GM21447 (cell line): ENCODE measurements at regions not wholly inside any gene's neighbourhood (a gene's known extent, or its start where the extent isn't known, plus 50 kb on each side); places are given as distances from the start of the nearest gene placed in this dataset.

ENCODE experiments used
- ATAC-seq: cut with Tn5 transposase; IDR thresholded peaks from one replicate; pipeline ENCODE4 v1.9.1; 2021; ENCODE audit not compliant: unreplicated experiment

DNA sequence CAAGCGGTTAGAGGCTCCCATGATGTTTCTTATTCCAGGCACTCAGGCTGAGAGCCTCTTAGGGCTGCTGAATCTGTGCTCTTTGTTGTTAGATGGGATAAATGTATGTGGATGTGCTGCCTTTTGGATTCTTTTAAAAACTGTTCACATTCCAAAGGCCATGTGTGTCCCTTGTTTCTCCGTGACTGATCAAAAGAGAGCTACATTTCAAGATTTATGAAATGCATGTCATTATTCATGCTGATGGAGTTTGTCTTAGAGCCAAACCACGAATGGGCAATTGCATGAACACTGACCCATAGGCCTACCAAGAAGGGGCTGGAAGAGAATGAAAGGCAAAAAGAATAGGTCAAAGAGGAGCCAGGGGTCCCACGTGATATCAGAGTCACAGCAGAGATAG lies 104.9 kb upstream of the TSHZ2 start:
- no peak for ATAC-seq

DNA sequence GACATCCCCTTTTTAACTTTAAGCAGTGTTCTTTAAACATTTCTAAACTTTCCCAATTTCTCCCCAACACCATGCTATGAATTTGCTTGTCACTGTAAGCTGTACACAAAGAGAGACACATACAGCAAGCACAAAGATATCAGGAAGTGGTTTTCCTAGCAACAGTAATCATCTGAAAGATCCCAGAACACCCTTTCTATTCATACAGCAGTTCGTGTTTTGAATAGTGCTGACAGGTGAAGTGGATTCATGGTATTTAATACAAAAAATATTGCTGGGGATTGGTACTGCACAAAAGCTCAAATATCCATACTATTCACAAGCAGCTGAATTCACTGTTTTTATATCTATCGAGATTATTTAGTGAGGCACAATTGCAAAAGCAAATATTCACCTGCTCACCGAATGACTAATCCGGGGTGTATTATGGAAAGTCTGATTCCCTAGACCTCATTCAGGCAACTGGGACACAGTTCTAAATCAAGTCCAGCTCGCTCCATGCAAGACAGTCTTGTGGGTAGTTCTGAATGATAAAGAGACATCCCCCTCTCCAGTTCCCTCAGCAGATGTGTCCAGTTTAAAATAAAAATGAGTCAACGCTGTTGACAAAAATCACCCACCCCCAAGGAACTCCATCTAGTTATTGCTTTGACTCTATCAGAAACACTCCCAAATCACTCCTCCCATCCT lies 107.1 kb upstream of the TSHZ2 start:
- no peak for ATAC-seq

DNA sequence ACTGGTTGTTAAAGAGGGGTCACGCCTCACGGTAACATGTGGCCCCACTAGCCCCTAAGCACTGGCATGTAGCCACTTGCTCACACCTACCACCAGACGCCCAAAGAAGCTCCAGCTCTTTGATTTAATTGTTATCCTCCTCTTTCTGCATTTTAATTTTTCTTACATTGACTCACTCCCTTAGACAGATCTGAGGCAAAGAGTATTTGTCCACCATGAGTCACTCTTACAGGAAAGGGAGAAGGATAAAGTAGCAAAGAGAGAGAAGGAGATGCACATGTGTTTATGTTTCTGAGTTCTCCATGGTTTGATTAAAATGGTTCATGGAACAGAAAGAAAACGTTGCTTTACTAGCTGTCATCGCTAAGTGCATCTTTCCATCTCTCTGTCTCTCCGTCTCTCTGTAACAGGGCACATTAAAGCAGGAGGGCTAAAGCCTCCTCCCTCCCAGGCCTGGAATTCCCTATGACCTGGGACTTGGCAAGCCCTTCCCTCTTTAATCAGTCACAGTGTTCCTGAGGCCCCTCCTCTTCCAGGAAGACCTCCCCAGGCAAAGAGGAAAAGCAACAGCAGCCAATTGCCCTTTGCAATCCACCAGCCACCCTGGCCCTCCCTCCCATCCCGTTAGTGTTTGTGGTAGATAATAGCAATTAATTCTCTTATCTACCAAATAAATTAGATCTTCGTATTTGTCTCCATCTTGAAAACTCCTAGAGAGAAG lies 112.8 kb upstream of the TSHZ2 start:
- no peak for ATAC-seq

DNA sequence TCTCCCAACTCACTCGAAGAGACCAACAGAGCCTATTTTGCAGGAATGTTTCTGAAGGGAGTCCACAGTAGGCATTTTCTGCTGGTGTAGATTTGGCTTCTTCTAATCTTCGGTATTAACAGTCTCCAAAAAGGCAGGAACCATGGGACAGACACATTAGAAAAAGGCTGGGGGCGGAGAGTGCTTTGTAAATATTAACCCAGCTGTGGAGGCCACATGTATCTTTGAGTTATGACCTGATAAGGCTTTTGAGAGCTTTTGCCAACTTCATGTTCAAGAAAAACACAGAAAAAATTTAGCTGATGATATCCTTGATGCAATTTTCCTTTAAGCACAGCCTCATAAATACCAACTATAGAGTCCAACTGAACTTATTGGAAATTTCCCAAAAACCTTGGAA lies 119.4 kb upstream of the TSHZ2 start:
- ATAC-seq = no peak

DNA sequence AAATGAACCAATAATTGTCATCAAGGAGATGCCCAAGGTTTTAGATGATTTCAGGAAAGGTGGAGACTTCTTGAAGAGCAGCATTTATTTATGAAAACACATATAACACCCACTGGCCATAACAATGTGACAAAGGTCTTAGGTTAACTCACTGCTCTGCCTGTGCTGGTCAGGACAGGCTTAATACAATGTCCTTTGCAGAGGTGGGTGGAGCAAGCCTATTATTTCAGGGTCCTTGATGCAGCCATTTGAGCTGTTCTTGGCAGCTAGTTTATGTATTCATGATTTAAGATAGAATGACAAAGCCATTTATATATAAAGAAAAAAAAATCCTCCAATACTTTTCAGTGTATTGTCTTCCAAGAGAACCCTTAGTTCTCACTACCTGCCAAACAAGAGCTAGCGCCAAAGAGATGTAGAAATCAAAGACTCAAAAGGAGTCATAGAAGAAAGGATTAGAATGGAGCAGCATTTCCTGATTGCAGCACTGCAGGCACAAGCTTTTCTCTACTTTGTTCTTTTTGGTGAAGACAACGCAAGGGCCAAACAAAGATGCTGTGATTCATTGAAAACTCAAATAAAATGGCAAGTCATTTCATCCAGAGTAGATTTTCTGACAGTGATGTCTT lies 124.3 kb upstream of the TSHZ2 start:
- ATAC-seq = no peak

DNA sequence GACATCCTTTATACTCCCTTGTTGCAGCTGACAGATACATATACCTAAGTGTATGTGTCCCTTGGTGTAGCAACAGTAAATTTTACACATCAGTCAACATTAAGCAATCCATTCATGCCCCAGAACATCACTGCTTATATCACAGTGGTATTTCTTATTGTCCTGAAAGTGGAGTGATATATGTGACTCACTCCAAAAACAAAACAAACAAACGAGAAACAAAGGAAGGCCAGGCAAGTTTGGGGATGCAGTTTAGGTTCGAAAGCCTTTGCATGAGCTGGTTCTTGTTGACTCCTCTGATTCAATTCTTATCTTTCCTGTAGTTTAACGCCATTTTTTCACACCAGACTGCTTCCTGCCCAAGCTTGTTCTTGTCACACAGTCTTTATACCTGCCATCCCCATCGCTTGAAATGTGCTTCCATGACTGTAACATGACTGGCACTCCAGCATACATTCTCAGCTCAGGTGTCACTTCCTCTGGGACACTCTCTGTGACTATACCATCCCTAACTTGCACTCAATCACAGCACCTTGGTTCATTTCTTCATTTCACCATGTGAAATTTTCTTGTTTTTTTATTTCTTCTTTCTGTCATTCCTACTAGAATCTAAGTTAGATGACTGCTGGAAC lies 125.0 kb upstream of the TSHZ2 start:
- ATAC-seq = no peak

DNA sequence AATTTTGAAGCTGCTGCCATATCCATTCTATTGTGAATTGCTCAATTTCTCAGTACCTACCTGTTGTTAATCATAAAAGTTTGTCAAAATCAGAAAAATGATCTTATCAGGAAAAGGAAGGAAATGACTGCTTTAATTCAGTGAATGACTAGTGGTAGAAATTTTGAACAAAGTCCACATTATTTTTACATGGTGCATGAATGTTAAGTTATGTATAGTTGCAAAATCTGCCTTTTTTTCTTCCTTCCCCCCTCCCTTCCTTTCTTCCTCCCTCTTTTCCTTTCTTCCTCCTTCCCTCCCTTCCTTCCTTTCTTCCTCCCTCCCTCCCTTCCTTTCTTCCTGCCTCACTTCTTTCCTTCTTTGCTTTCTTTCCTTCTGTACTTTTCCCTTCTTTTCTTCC lies 127.1 kb upstream of the TSHZ2 start:
- ATAC-seq = no peak

DNA sequence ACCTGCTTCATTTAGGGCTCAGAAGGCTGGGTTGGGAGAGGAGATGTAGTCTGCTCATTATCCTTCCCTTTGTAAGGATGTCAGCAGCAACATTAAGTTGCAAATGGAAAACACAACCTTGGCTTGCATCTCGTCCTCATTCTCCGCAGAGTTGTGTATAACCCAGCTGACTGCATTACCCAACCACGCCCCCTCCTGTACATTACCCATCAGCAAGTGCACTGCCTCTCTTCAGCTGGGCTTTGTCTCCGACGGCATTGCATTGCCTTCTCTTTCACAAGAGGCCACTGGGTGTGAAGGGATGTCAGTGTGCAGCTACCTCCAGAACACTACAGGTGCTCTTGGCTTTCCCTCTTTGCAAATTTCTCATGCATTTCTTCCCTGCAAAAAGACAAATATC lies 128.7 kb upstream of the TSHZ2 start:
- ATAC-seq = no peak

DNA sequence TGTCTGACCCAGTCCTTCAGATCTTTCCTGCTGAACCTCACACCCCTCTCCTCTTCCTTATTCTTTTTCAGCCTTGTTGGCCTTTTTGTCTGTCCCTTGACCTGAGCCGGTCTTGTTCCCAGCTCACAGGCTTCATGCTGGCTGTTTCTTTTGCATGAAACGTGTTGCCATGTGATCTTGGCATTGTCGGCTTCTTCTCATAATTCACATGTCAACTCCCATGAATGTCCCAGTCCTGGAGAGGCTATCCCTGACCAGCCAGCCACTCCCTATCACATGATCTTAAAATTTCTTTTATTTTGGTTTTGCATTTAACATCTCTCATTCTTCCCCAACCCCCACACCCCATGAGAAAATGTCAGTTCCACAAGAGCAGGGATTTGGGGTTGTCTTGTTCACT lies 131.2 kb upstream of the TSHZ2 start:
- no peak for ATAC-seq

DNA sequence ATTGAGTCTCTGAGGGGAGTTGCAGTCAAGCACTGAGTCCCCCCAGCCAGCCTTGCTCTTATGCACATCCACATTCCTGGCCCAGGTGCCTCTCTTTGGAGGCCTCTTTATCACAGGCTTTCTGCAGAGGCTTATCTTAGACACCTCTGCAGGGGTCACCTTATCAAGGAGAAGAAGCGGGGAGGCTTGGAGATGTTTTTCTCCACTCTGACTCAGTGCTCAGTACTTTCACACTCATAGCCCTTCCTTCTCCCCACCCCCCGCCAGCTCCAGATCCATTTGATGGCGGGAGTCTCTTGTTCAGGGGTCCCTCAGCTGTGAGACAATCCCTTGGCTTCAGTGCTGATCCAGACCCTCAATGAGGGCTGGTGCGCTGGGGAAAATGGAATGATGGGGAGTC lies 132.1 kb upstream of the TSHZ2 start:
- no peak for ATAC-seq

DNA sequence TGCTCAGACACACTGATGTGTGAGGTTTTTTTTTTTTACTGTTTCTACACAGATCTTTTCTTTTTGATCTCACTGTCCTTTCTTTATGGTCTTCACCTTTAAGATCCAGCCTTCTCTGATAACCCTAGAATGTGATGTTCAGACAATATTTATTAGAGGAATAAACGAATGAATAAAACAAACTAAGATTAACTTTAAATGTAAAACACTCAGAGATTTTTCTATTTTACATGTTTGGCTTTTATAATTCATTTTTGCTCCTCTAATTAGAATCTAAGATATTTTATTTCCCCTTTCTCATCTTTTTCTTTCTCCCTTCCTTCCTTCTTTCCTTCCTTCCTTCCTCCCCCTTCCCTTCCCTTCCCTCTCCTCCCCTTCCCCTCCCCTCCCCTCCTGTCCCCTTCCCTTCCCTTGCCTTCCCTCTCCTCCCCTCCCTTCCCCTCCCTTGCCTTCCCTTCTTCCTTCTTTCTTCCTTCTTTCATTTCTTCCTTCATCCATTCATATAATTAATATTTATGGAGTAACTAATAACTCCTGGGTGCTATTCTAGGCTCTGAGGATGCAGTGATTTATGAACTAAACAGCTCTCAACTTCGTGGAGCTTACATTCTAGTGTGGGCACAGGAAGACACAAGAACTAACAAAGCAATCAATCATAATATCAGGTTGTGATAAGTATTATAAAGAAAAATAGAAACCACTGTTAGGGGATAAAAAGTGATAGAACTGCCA lies 133.5 kb upstream of the TSHZ2 start:
- no peak for ATAC-seq

DNA sequence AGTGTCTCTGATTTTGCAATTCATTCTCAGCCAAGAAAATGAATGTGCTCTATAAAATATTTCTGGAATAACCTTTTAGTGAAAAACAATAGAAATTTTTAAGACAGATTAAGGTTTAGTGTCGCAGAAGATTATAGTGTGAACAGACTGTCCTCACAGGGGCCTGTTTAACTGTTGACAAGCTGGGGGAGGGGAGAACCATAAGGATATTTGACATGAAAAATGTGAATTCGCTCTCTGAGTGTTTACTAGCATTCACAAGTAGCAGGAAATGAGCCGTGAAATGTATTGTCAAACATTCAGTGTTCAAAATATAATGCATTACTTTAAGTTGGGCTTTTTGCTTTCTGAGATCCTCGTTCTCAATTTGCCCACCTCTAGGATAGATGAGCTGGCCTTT lies 134.8 kb upstream of the TSHZ2 start:
- no peak for ATAC-seq

DNA sequence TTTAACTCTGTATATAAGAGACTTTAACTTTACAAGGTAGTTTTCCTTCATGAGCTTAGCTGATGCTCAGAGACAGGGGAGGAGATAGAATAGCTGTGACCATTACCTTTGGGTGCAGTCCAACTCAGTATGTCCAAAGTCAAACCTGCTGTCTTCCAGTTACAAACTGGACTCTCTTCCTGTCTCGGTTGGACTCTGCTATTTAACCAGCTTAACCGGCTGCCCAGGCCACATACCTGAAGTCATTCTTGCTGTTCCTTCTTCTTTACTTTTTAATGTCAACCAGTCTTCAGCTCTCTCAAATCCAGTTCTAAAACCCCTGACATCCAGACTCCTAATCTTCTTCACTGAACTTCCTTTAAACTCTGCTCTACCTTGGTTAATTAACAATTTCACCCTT lies 138.3 kb upstream of the TSHZ2 start:
- ATAC-seq = no peak

DNA sequence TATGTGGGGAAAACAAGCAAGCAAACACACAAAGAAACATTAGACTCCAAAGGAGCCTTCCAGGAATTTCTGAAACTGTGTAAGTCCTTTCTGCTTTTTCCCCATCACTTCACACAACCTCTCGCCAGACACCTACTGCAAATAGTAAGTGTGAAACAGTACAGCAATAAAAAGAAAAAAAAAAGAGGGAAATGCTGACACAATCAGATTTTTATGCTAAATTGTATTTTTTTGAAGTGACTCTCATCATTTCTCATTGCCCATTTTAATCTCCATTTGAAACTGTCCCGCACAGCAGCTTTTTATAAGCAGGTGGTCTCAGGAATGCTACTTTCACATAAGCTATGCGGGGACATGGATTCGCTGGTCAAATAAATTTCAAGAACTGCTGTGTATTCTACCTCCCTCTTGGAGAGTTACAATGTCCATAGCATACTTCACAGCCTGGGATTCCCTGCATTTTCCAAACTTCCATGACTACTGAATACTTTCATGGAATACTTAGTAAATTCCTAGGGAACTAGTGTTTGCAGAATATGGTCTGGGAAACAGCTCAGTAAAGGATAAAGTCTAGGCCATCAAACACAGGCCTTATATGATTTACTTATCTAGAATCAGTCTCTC lies 139.9 kb upstream of the TSHZ2 start:
- ATAC-seq = no peak

DNA sequence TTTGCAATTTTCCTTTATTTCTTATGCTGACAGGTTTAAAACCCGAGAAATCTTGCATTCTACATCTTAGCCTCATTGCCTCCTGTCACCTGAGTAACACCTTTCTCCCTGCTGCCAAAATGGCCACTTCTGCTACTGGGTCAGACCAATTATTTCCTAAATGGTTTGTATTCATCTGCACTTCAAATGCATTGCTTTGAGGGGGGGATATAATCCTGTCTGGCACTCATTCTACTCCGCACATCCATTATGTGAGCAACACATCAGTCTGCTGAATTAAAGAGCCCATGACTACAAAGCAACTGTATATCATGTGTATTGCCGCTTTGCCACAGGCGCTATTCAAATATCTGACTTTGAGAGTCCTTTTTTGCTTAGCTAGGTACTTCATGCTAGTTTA lies 141.6 kb upstream of the TSHZ2 start:
- no peak for ATAC-seq

DNA sequence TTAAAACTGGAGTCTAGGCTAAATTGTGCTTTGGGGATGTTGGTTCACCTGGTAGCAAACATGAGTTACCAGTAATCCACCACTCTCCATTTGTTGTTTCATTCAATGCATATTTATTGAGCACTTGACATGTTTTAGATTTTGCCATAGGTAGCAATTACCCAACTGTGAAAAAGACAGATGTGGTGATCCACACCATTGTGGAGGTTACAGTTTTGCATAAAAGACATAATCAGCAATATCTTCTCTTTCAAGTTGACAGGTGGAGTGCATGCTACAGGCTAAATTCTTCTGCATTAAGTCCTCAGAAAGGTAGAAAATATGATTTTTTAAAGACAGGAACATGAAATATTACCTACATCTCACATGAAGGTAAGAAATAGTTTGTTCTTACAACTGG lies 143.0 kb upstream of the TSHZ2 start:
- ATAC-seq = no peak

DNA sequence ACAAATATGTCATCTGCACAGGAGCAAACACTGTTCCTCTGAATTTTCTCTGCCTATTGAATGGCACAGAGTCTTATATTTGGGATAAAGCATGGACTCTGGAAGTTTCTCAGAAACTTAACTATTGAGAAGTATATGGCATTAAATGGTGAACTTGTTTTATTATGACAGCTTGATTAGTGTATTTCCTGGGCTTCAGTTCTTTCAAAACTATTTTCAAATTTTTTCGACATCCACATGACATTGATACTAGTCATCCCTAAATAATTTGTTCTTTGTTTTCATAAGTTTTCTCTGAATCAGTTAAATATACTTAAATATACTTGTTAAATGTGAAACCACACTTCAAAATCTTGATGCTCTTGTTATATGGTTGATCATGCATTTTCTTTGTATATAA lies 144.0 kb upstream of the TSHZ2 start:
- ATAC-seq = no peak

DNA sequence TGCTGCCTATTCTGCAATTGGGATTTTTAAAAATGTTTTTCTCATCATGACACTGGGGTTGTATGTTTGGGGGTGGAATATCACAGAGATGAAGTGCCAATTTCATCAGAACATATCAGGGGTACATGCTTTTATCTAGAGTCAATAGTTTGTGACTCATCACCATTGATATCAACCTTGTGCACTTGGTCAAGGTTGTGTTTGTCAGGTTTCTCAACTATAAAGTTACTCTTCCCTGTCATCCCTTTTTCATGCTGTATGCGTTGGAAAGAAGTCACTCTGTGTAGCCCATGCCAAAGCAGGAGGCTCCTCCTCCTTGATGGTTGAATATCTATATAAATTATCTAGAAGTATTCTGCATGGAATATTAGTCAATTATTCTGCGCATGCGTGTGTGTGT lies 145.4 kb upstream of the TSHZ2 start:
- ATAC-seq = no peak

DNA sequence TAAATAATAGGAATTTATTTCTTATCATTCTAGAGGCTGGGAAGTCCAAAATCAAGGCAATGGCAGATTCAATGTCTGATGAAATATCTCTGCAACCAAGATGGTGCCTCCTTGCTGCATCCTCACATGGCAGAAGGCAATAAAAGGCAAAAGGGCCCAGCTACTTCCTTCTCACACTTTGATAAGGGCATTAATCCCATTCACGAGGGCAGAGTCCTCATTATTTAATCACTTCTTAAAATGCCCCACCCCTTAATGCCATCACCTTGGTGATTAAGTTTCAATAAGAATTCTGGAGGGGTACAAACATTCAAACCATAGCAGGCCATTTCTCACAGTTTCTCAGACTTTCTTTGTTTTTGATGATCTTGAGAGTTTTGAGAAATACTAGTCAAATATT lies 145.8 kb upstream of the TSHZ2 start:
- no peak for ATAC-seq

DNA sequence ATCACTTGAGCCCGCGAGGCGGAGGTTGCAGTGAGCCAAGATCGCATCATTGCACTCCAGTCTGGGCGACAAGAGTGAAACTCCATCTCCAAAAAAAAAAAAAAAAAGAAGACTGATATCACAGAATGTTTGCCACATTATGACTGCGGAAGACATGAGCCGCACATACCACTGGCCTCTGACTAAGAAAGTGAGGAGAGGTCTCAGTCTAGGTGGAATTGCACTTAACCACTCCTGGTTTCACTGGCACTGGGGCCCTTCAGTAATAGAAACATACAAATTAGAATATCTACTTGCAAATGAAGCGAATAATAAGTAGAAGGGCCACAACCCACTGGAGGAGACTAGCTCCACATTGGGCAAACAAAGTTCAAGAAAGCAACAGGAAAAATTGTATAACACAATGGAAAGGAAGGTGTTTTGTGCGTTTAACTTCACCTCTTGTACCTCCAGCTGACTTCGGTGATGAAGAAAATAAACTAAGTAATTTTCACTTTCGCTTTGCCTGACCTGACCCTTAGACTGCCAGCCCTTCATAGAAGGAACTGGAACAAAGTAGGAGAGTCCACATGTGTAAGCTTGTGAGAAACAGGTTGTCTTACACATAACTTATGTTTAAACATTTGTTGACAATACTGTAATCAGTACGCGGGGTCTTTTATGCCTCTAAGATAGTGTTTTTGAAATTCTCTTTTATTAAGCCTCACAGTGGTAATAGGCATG lies 147.5 kb upstream of the TSHZ2 start:
- no peak for ATAC-seq
